ENCODE measurements at regions not wholly inside any gene's neighbourhood (a gene's known extent, or its start where the extent isn't known, plus 50 kb on each side); places are given as distances from the start of the nearest gene placed in this dataset.

GRCh38 chr10:128710098-128710797 lies 584.0 kb upstream of the MKI67 start:
- Histone ChIP-seq H3K9ac (ENCODE audit: low read depth in 1 of 3, low read length in 3 of 3) (no peak overlapping the region), H3K4me3 (ENCODE audit: low read length in 3 of 3) (no peak overlapping the region), H3K4me1 (ENCODE audit: control insufficient read depth in 3 of 3, insufficient read depth in 3 of 3, low read length in 3 of 3) (no peaks in the 10 kb centered on the region), H3K36me3 (ENCODE audit: control insufficient read depth in 3 of 3, insufficient read depth in 3 of 3, low read length in 3 of 3) (no peaks in the 10 kb centered on the region), H3K9me3 (ENCODE audit: control insufficient read depth in 3 of 3, low read length in 3 of 3) (no peaks in the 10 kb centered on the region), H3K27me3 (ENCODE audit: control insufficient read depth in 3 of 3, insufficient read depth in 3 of 3, low read length in 3 of 3) (no peaks in the 10 kb centered on the region), H3K27ac (ENCODE audit: low read depth, low read length) (no peak overlapping the region)

DNA sequence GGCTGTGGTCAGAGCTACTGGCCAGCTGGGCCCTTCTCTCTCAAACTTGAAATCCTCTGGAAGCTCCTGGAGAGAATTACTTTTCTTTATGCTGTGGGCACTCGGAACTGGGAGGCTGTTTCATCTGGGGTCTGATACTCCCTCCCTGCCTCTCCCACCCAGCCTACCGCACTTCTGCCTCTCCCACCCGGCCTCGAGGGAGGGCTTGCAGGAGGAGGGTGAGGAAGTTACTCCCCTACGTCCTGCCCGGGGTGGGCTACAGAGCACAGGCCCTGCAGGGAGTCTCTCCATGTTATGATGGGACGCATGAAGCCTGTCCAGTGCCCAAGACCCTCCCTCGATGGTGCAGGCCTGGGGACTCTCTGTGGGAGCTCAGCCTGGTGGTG lies 584.6 kb upstream of the MKI67 start:
- Histone ChIP-seq H3K27ac (ENCODE audit: low read depth, low read length) (no peak overlapping the region), H3K9ac (ENCODE audit: low read depth in 1 of 3, low read length in 3 of 3) (no peak overlapping the region), H3K27me3 (ENCODE audit: control insufficient read depth in 3 of 3, insufficient read depth in 3 of 3, low read length in 3 of 3) (no peaks in the 10 kb centered on the region), H3K9me3 (ENCODE audit: control insufficient read depth in 3 of 3, low read length in 3 of 3) (no peaks in the 10 kb centered on the region), H3K4me3 (ENCODE audit: low read length in 3 of 3) (no peak overlapping the region), H3K36me3 (ENCODE audit: control insufficient read depth in 3 of 3, insufficient read depth in 3 of 3, low read length in 3 of 3) (no peaks in the 10 kb centered on the region), H3K4me1 (ENCODE audit: control insufficient read depth in 3 of 3, insufficient read depth in 3 of 3, low read length in 3 of 3) (no peaks in the 10 kb centered on the region)

DNA sequence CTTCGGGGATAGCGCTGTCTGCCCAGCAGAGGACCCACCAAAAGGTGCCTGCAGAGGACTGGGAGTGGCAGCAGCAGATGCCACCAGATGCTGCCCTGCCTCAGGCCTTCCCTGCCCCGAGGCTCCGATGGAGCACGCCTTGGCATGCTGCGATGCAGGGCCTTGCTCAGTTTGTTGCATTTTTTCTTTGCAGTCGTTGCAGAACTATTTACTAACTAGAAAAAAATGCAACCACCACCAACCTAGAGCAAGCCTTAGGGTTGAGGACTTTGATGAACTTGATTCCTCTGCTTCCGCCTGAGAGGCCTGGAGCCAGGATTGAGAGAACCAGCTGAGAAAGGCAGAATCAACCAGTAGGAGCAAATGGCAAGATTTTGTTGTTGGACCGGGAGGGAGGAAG lies 585.6 kb upstream of the MKI67 start:
- Histone ChIP-seq H3K9me3 (ENCODE audit: control insufficient read depth in 3 of 3, low read length in 3 of 3) (no peaks in the 10 kb centered on the region), H3K27ac (ENCODE audit: low read depth, low read length) (no peak overlapping the region), H3K4me1 (ENCODE audit: control insufficient read depth in 3 of 3, insufficient read depth in 3 of 3, low read length in 3 of 3) (no peaks in the 10 kb centered on the region), H3K27me3 (ENCODE audit: control insufficient read depth in 3 of 3, insufficient read depth in 3 of 3, low read length in 3 of 3) (no peaks in the 10 kb centered on the region), H3K4me3 (ENCODE audit: low read length in 3 of 3) (no peak overlapping the region), H3K36me3 (ENCODE audit: control insufficient read depth in 3 of 3, insufficient read depth in 3 of 3, low read length in 3 of 3) (no peaks in the 10 kb centered on the region), H3K9ac (ENCODE audit: low read depth in 1 of 3, low read length in 3 of 3) (no peak overlapping the region)

DNA sequence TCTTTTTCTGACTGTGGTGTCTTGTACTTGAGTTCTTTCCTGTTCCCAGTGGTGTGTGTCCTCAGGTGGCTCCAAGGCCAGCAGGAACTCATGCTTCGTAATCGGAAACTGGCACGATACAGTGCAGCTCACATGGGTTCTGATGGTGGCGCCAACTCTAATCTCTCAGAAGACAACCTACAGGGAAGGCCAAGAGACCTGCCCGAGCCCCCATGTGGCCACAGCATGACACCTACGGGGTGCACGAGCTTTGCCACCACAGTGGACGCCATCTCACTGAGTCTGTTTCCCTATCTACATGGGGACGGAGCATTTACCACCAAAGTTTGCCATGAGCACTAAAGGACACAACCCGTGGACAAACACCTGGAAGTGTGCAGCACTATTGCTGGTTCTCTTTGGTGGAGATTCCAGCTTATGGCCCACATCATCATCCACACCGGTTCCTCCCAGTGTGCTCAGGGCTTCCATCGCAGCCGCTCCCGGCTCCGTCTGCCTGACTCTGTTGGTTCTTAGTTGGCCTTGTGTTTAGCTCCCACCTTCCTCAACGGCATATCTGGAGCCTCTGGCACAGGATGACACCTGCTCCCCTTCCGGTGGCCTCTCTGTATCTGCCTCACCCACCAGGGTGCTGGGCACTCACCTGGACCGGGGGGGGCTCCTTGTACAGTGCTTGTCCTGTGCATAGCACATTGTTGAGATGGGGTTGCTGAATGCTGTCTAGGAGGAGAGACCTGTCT lies 586.6 kb upstream of the MKI67 start:
- no peaks in the 10 kb centered on the region for H3K4me1 ChIP-seq (ENCODE audit: control insufficient read depth in 3 of 3, insufficient read depth in 3 of 3, low read length in 3 of 3)
- H3K27ac ChIP-seq (ENCODE audit: low read depth, low read length): no peak overlapping the region
- no peaks in the 10 kb centered on the region for H3K27me3 ChIP-seq (ENCODE audit: control insufficient read depth in 3 of 3, insufficient read depth in 3 of 3, low read length in 3 of 3)
- no peaks in the 10 kb centered on the region for H3K36me3 ChIP-seq (ENCODE audit: control insufficient read depth in 3 of 3, insufficient read depth in 3 of 3, low read length in 3 of 3)
- no peak overlapping the region for H3K4me3 ChIP-seq (ENCODE audit: low read length in 3 of 3)
- H3K9ac ChIP-seq (ENCODE audit: low read depth in 1 of 3, low read length in 3 of 3): no peak overlapping the region
- H3K9me3 ChIP-seq (ENCODE audit: control insufficient read depth in 3 of 3, low read length in 3 of 3): no peaks in the 10 kb centered on the region

- H3K27ac ChIP-seq (ENCODE audit: low read depth, low read length): no peak overlapping the region
- no peaks in the 10 kb centered on the region for H3K27me3 ChIP-seq (ENCODE audit: control insufficient read depth in 3 of 3, insufficient read depth in 3 of 3, low read length in 3 of 3)
Measured at GRCh38 chr10:128713471-128713870, 587.2 kb upstream of the MKI67 start.

DNA sequence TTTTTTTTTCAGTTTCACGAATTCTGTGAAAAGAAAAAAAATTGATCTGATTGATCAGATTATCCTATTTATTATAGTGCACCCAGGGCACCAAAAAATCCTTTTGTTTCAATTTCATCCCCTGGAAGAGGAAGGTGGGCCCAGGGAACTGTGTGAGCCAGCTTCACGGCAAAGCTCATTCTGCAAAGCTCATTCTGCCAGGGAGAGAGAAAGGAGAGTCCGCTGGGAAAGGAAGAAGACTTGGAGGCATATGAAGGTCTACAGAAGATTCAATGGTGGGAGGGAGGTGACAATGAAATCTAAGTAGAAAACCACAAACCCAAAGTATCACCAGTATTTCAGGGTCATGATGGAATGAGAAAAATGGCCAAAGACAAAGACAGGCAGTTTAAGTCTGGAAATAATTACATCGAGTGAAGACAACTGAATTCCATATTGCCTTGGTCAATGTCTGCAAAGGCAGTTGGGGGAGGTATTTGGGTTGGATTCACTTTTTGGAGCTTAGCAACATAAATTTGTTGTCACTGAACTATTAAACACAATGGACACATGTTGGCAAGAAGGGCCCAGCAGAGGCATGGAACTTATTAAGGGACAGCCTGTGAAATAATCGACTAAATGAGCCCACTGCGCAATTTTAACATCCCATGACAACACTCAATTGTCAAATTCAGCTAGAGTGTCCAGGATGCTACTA lies 587.8 kb upstream of the MKI67 start:
- Histone ChIP-seq H3K27ac (ENCODE audit: low read depth, low read length) (no peak overlapping the region), H3K36me3 (ENCODE audit: control insufficient read depth in 3 of 3, insufficient read depth in 3 of 3, low read length in 3 of 3) (no peaks in the 10 kb centered on the region), H3K4me3 (ENCODE audit: low read length in 3 of 3) (no peak overlapping the region), H3K27me3 (ENCODE audit: control insufficient read depth in 3 of 3, insufficient read depth in 3 of 3, low read length in 3 of 3) (no peaks in the 10 kb centered on the region), H3K9me3 (ENCODE audit: control insufficient read depth in 3 of 3, low read length in 3 of 3) (no peaks in the 10 kb centered on the region), H3K9ac (ENCODE audit: low read depth in 1 of 3, low read length in 3 of 3) (no peak overlapping the region), H3K4me1 (ENCODE audit: control insufficient read depth in 3 of 3, insufficient read depth in 3 of 3, low read length in 3 of 3) (no peaks in the 10 kb centered on the region)

More at GRCh38 chr10:128713471-128713870, 587.2 kb upstream of the MKI67 start:
- no peaks in the 10 kb centered on the region for H3K4me1 ChIP-seq (ENCODE audit: control insufficient read depth in 3 of 3, insufficient read depth in 3 of 3, low read length in 3 of 3)
- H3K9me3 ChIP-seq (ENCODE audit: control insufficient read depth in 3 of 3, low read length in 3 of 3): no peaks in the 10 kb centered on the region
- no peak overlapping the region for H3K4me3 ChIP-seq (ENCODE audit: low read length in 3 of 3)
- H3K36me3 ChIP-seq (ENCODE audit: control insufficient read depth in 3 of 3, insufficient read depth in 3 of 3, low read length in 3 of 3): no peaks in the 10 kb centered on the region
- no peak overlapping the region for H3K9ac ChIP-seq (ENCODE audit: low read depth in 1 of 3, low read length in 3 of 3)

- Histone ChIP-seq H3K4me1 (ENCODE audit: control insufficient read depth in 3 of 3, insufficient read depth in 3 of 3, low read length in 3 of 3) (no peaks in the 10 kb centered on the region), H3K9ac (ENCODE audit: low read depth in 1 of 3, low read length in 3 of 3) (no peak overlapping the region), H3K27ac (ENCODE audit: low read depth, low read length) (no peak overlapping the region), H3K36me3 (ENCODE audit: control insufficient read depth in 3 of 3, insufficient read depth in 3 of 3, low read length in 3 of 3) (no peaks in the 10 kb centered on the region), H3K9me3 (ENCODE audit: control insufficient read depth in 3 of 3, low read length in 3 of 3) (no peaks in the 10 kb centered on the region), H3K27me3 (ENCODE audit: control insufficient read depth in 3 of 3, insufficient read depth in 3 of 3, low read length in 3 of 3) (no peaks in the 10 kb centered on the region), H3K4me3 (ENCODE audit: low read length in 3 of 3) (no peak overlapping the region)
Measured at GRCh38 chr10:128714644-128715415, 588.6 kb upstream of the MKI67 start.

GRCh38 chr10:128716181-128716580 lies 590.0 kb upstream of the MKI67 start:
- H3K27me3 ChIP-seq (ENCODE audit: control insufficient read depth in 3 of 3, insufficient read depth in 3 of 3, low read length in 3 of 3): no peaks in the 10 kb centered on the region

GRCh38 chr10:128721963-128722445 lies 595.8 kb upstream of the MKI67 start:
- Histone ChIP-seq H3K4me1 (ENCODE audit: control insufficient read depth in 3 of 3, insufficient read depth in 3 of 3, low read length in 3 of 3) (no peaks in the 10 kb centered on the region), H3K27ac (ENCODE audit: low read depth, low read length) (no peak overlapping the region), H3K36me3 (ENCODE audit: control insufficient read depth in 3 of 3, insufficient read depth in 3 of 3, low read length in 3 of 3) (no peaks in the 10 kb centered on the region), H3K9ac (ENCODE audit: low read depth in 1 of 3, low read length in 3 of 3) (no peak overlapping the region), H3K9me3 (ENCODE audit: control insufficient read depth in 3 of 3, low read length in 3 of 3) (no peaks in the 10 kb centered on the region), H3K27me3 (ENCODE audit: control insufficient read depth in 3 of 3, insufficient read depth in 3 of 3, low read length in 3 of 3) (no peaks in the 10 kb centered on the region), H3K4me3 (ENCODE audit: low read length in 3 of 3) (no peak overlapping the region)

More at GRCh38 chr10:128716181-128716580, 590.0 kb upstream of the MKI67 start:
- Histone ChIP-seq H3K36me3 (ENCODE audit: control insufficient read depth in 3 of 3, insufficient read depth in 3 of 3, low read length in 3 of 3) (no peaks in the 10 kb centered on the region), H3K4me3 (ENCODE audit: low read length in 3 of 3) (no peak overlapping the region), H3K9ac (ENCODE audit: low read depth in 1 of 3, low read length in 3 of 3) (no peak overlapping the region), H3K9me3 (ENCODE audit: control insufficient read depth in 3 of 3, low read length in 3 of 3) (no peaks in the 10 kb centered on the region), H3K4me1 (ENCODE audit: control insufficient read depth in 3 of 3, insufficient read depth in 3 of 3, low read length in 3 of 3) (no peaks in the 10 kb centered on the region), H3K27ac (ENCODE audit: low read depth, low read length) (no peak overlapping the region)

All from skeletal muscle tissue (tissue), 3 donors.